ENCODE measurements at regions not wholly inside any gene's neighbourhood (a gene's known extent, or its start where the extent isn't known, plus 50 kb on each side); places are given as distances from the start of the nearest gene placed in this dataset.

DNA sequence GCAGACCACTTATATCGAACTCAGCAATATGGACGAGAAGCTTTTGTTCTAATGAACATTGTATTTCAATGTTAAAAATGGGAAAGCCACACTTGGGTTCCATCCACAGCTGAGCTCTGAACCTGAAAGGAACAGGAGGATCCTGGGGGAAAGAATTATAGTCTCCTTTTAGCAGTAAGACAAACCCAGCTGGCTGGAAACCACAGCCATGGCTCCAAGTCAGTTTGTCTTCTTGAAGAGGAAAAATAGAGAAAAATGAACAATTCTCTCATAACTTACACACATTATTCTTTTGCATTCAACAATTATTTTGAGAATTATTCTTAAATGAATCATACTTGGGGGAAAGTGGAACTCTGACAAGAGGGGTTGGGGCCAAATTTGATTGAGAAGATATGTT is 149.2 kb upstream of the VEPH1 start:
- no peak overlapping the region for H3K27ac ChIP-seq
- in situ Hi-C loops (cut with HindIII; ENCODE audit: low pct_ligation_motif_present, low sequenced_read_pairs) = no loop called here
- H3K4me3 ChIP-seq (ENCODE audit: low read depth, low read length) = no peak overlapping the region
- no peaks in the 10 kb centered on the region for H3K36me3 ChIP-seq (replicated peaks)
- TF ChIP-seq, protein P1, sequence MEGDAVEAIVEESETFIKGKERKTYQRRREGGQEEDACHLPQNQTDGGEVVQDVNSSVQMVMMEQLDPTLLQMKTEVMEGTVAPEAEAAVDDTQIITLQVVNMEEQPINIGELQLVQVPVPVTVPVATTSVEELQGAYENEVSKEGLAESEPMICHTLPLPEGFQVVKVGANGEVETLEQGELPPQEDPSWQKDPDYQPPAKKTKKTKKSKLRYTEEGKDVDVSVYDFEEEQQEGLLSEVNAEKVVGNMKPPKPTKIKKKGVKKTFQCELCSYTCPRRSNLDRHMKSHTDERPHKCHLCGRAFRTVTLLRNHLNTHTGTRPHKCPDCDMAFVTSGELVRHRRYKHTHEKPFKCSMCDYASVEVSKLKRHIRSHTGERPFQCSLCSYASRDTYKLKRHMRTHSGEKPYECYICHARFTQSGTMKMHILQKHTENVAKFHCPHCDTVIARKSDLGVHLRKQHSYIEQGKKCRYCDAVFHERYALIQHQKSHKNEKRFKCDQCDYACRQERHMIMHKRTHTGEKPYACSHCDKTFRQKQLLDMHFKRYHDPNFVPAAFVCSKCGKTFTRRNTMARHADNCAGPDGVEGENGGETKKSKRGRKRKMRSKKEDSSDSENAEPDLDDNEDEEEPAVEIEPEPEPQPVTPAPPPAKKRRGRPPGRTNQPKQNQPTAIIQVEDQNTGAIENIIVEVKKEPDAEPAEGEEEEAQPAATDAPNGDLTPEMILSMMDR (IDR thresholded peaks at IDR 0.05; ENCODE audit: low read depth, low read length, missing control alignments) = no peak
- no peak for DNase-seq
- no peaks in the 10 kb centered on the region for H3K27me3 ChIP-seq (replicated peaks)

DNA sequence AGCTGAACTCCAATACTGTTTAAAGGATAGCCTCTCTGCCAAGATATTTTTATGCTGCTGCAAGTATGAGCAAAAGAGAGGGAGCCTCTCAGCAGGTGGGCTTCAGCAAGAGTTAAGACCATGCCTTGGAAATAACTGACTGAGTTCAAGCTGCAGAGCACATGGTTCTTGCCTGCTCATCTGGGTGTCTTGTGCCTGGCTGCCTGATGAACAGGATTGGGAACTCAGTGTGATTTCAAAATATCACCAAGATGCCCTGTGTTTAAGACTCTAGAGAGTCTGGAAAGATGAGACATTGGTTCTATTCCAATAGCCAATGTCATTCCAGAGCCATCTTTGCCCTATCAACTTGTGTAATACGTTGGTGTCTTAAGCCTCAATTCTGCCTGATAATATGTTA is 147.5 kb upstream of the VEPH1 start:
- in situ Hi-C loops (cut with HindIII; ENCODE audit: low pct_ligation_motif_present, low sequenced_read_pairs) = no loop called here
- H3K4me3 ChIP-seq (ENCODE audit: low read depth, low read length) = no peak overlapping the region

DNA sequence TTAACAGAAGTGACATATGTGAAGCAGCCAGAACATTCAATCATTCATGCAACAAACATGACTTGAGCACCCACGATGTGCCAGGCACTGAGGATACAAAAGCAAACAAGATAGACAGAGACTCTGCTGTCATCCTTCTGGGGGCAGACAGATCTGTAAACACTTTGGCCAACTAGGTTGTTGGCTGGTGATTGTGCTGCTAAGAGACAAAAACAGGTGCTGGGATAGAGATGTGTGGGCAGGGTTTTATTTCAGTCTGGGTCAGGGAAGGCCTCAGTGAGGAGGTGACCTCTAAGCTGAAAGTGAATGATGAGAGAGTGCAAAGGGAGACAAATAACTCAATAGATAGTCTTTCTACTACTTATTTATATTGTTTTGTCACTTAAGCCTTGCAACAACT is 147.0 kb upstream of the VEPH1 start:
- in situ Hi-C loops (cut with HindIII; ENCODE audit: low pct_ligation_motif_present, low sequenced_read_pairs) = no loop called here
- TF ChIP-seq, protein P1 (IDR thresholded peaks at IDR 0.05; ENCODE audit: low read depth, low read length, missing control alignments) = no peak
- no peak overlapping the region for H3K4me3 ChIP-seq (ENCODE audit: low read depth, low read length)

More for the DNA sequence above, 147.5 kb upstream of the VEPH1 start:
- TF ChIP-seq, protein P1 (IDR thresholded peaks at IDR 0.05; ENCODE audit: low read depth, low read length, missing control alignments) = no peak
- no peak for DNase-seq
- Histone ChIP-seq H3K27ac (no peak overlapping the region), H3K36me3 (replicated peaks) (no peaks in the 10 kb centered on the region), H3K27me3 (replicated peaks) (no peaks in the 10 kb centered on the region)

DNA sequence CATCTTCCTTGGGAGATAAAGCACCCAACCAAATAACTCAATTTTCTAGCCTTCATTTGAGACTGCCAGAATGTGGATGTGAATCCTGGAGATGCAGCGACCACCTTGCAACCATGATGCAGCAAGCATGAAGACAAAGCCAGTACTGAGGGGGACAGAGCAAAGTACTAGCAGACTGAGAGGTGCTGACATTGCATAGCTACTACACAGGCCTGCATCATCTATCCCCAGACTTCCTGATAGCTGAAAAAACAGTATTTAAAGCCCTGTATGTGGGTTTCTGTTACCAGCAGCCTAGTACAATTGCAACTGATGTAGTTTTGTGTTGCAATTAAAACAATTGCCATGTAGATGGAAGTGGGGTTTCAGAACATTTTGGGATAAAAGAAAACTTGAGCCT is 146.3 kb upstream of the VEPH1 start:
- H3K27me3 ChIP-seq (replicated peaks) = no peaks in the 10 kb centered on the region
- no peak overlapping the region for H3K4me3 ChIP-seq (ENCODE audit: low read depth, low read length)
- TF ChIP-seq, protein P1 (IDR thresholded peaks at IDR 0.05; ENCODE audit: low read depth, low read length, missing control alignments) = no peak
- H3K36me3 ChIP-seq (replicated peaks) = no peaks in the 10 kb centered on the region
- in situ Hi-C loops (cut with HindIII; ENCODE audit: low pct_ligation_motif_present, low sequenced_read_pairs) = no loop called here
- no peak overlapping the region for H3K27ac ChIP-seq
- no peak for DNase-seq

More for the DNA sequence above, 147.0 kb upstream of the VEPH1 start:
- no peaks in the 10 kb centered on the region for H3K36me3 ChIP-seq (replicated peaks)
- no peak for DNase-seq
- no peaks in the 10 kb centered on the region for H3K27me3 ChIP-seq (replicated peaks)
- no peak overlapping the region for H3K27ac ChIP-seq

DNA sequence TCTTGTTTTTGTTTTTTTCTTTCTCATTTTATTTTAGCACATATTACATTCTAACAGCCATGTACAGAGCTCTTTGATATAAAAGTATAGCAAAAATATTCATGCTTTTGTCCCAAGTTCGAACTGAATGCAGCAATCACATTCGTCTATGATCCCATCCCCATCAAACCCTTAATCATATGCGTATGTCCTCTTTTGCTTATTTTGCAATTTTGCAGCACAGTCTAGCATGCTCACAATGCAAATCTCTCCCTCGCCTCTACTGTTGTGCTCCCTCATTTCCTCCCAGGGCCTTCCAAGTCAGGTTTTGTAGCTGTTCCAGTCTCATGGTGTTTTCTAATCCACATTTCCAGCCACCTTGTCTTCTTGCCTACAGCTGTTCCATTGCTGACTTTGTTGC is 144.6 kb upstream of the VEPH1 start:
- no peak overlapping the region for H3K27ac ChIP-seq
- H3K27me3 ChIP-seq (replicated peaks) = no peaks in the 10 kb centered on the region
- in situ Hi-C loops (cut with HindIII; ENCODE audit: low pct_ligation_motif_present, low sequenced_read_pairs) = no loop called here
- TF ChIP-seq, protein P1 (IDR thresholded peaks at IDR 0.05; ENCODE audit: low read depth, low read length, missing control alignments) = no peak
- no peak for DNase-seq
- no peak overlapping the region for H3K4me3 ChIP-seq (ENCODE audit: low read depth, low read length)
- no peaks in the 10 kb centered on the region for H3K36me3 ChIP-seq (replicated peaks)

DNA sequence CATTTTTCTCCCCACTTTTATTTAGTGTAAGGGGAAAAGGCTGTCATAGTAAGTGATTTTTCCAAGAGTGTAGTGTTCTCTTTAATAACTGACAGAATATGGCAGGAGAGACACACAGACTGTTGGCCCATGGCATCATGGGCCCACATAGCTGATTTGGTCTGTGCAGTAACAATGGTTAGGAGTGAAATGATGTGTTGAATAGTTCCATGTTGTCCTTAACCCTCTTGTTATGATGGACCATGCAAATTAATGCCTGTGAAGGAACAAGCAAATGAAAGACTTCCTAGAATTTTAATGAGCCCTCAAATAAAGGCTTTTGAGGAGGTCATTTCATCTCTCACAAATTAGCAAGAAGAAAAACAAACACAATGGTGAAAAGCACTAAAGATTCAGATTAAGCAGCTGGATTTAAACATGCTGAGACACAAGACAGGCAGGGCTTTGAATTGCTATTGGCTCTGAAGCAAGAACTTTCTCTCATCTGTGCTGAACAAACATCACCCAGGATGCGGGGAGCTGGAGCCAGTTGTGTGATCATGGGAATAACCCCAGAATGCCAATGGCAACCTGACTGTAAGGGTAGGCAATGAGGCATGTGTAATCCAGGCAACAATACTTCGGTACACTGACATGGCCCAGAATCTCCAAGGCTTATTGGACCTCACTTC is 136.7 kb upstream of the VEPH1 start:
- DNase-seq = no peak
- Histone ChIP-seq H3K27ac (no peak overlapping the region), H3K36me3 (replicated peaks) (no peaks in the 10 kb centered on the region), H3K27me3 (replicated peaks) (no peaks in the 10 kb centered on the region), H3K4me3 (ENCODE audit: low read depth, low read length) (no peak overlapping the region)
- TF ChIP-seq, protein P1 (IDR thresholded peaks at IDR 0.05; ENCODE audit: low read depth, low read length, missing control alignments) = no peak
- in situ Hi-C loops (cut with HindIII; ENCODE audit: low pct_ligation_motif_present, low sequenced_read_pairs) = no loop called here
